RWPE2 (cell line): ENCODE measurements at regions not wholly inside any gene's neighbourhood (a gene's known extent, or its start where the extent isn't known, plus 50 kb on each side); places are given as distances from the start of the nearest gene placed in this dataset.
"Not testable (repeated sequence)": the region's sequence is repeated elsewhere in the genome, so short reads cannot be mapped to it uniquely, and the experiment has no call there.

Experiments
- ATAC-seq: fragments of 200-7000 bp; cut with Tn5 transposase; 3 replicates; pipeline ENCODE4 v1.9.1; 2021; ENCODE audit warnings: low read depth
- DNase-seq: peaks from one replicate; pipeline ENCODE4 v3.0.0-alpha.2; 2020; ENCODE audit warnings: low spot score
- H3K27ac ChIP-seq: fragments of 450-650 bp; 2 replicates; pipeline ENCODE4 v1.5.1; 2017; ENCODE audit warnings: mild to moderate bottlenecking; ENCODE audit not compliant: poor library complexity, severe bottlenecking
- H3K27me3 ChIP-seq: fragments of 250-450 bp; sonication (Bioruptor Pico); 2 replicates; pipeline ENCODE4 v1.5.1; 2021; ENCODE audit warnings: mild to moderate bottlenecking, moderate library complexity; ENCODE audit not compliant: insufficient read depth, poor library complexity, severe bottlenecking
- H3K36me3 ChIP-seq: fragments of 250-450 bp; sonication (Bioruptor Pico); 2 replicates; pipeline ENCODE4 v1.5.1; 2020; ENCODE audit warnings: low read depth, mild to moderate bottlenecking, moderate library complexity
- H3K4me1 ChIP-seq: fragments of 250-450 bp; sonication (Bioruptor Pico); 2 replicates; pipeline ENCODE4 v1.5.1; 2021; ENCODE audit warnings: mild to moderate bottlenecking, moderate library complexity; ENCODE audit not compliant: insufficient read depth, poor library complexity, severe bottlenecking
- H3K4me3 ChIP-seq: fragments of 250-450 bp; sonication (Bioruptor Pico); 2 replicates; pipeline ENCODE4 v1.5.1; 2021; ENCODE audit warnings: mild to moderate bottlenecking, moderate library complexity; ENCODE audit not compliant: severe bottlenecking
- H3K9me3 ChIP-seq: fragments of 250-450 bp; sonication (Bioruptor Pico); 2 replicates; pipeline ENCODE4 v1.5.1; 2021; ENCODE audit warnings: mild to moderate bottlenecking, moderate library complexity; ENCODE audit not compliant: severe bottlenecking
- CTCF ChIP-seq: fragments of 450-650 bp; IDR thresholded peaks from one replicate; pipeline ENCODE4 v1.5.1; 2017; ENCODE audit warnings: mild to moderate bottlenecking, moderate library complexity; ENCODE audit not compliant: poor library complexity, severe bottlenecking

GRCh38 chr15:100731267-100732152 is 129.1 kb downstream of the ASB7 start:
- Histone ChIP-seq H3K27ac (peak overlapping the region; percentile 56), H3K36me3 (no peaks in the 10 kb centered on the region), H3K4me3 (no peak overlapping the region), H3K4me1 (peaks cover 37% of the 10 kb centered on the region), H3K27me3 (no peaks in the 10 kb centered on the region), H3K9me3 (no peaks in the 10 kb centered on the region)
- no peak for ATAC-seq
- no peak for TF ChIP-seq CTCF
- DNase-seq = no peak

GRCh38 chr15:100732211-100733055 is 130.0 kb downstream of the ASB7 start:
- H3K4me1 ChIP-seq = peaks cover 30% of the 10 kb centered on the region
- no peak for TF ChIP-seq CTCF
- peak overlapping the region; percentile 56 for H3K27ac ChIP-seq
- H3K9me3 ChIP-seq = no peaks in the 10 kb centered on the region
- no peaks in the 10 kb centered on the region for H3K36me3 ChIP-seq
- no peak overlapping the region for H3K4me3 ChIP-seq
- DNase-seq = no peak
- H3K27me3 ChIP-seq = no peaks in the 10 kb centered on the region
- peak; percentile 32; the same call in 2 of the 3 replicates for ATAC-seq

GRCh38 chr15:100733101-100733842 is 130.9 kb downstream of the ASB7 start:
- peaks cover 23% of the 10 kb centered on the region for H3K4me1 ChIP-seq
- no peak for DNase-seq
- H3K9me3 ChIP-seq = no peaks in the 10 kb centered on the region
- no peaks in the 10 kb centered on the region for H3K27me3 ChIP-seq
- H3K36me3 ChIP-seq = no peaks in the 10 kb centered on the region
- ATAC-seq = peak; percentile 50
- no peak for TF ChIP-seq CTCF
- no peak overlapping the region for H3K4me3 ChIP-seq
- peak overlapping the region; percentile 56 for H3K27ac ChIP-seq

DNA sequence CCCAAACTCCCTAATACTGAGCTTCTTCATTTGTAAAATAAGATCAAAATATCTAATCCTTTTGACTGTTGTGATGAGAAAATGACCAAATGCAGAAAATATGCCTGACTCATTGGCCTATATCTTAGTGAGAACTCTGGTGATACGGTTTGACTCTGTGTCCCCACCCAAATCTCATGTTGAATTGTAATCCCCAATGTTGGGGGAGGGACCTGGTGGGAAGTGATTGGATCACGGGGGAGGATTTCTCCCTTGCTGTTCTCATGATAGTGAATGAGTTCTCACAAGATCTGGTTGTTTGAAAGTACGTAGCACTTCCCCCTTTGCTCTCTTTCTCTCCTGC is 131.4 kb downstream of the ASB7 start:
- not testable (repeated sequence) for H3K36me3 ChIP-seq, H3K27me3 ChIP-seq, H3K4me3 ChIP-seq, H3K9me3 ChIP-seq, DNase-seq
- ATAC-seq = peak; percentile 51; the same call in 2 of the 3 replicates
- Histone ChIP-seq H3K27ac (peak overlapping the region; percentile 56), H3K4me1 (peaks cover 23% of the 10 kb centered on the region)

DNA sequence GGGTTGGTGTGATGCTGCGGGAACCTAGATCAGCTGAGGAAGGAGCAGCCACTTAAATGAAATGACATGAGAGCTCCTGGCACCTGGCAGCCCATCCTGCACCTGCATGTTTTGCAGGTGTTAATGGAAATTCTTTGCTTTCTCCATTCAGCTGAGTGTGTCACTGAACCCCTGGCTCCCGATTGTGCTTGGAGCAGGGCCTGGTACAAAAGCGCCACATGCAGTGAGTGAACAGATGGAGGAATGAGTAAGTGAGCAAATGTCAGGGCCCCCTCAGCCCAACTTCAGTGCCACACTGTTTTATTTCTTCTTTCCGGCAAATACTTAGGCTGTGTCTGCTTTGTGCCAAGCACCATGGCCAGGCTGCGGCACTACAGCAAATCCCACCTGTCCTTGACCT is 132.2 kb downstream of the ASB7 start:
- Histone ChIP-seq H3K4me1 (peaks cover 23% of the 10 kb centered on the region), H3K27ac (peak overlapping the region; percentile 56), H3K4me3 (no peak overlapping the region), H3K36me3 (no peaks in the 10 kb centered on the region), H3K27me3 (no peaks in the 10 kb centered on the region), H3K9me3 (no peaks in the 10 kb centered on the region)
- DNase-seq (no peak), ATAC-seq (no peak)
- no peak for TF ChIP-seq CTCF
